ENCODE measurements at regions not wholly inside any gene's neighbourhood (a gene's known extent, or its start where the extent isn't known, plus 50 kb on each side); places are given as distances from the start of the nearest gene placed in this dataset.

DNA sequence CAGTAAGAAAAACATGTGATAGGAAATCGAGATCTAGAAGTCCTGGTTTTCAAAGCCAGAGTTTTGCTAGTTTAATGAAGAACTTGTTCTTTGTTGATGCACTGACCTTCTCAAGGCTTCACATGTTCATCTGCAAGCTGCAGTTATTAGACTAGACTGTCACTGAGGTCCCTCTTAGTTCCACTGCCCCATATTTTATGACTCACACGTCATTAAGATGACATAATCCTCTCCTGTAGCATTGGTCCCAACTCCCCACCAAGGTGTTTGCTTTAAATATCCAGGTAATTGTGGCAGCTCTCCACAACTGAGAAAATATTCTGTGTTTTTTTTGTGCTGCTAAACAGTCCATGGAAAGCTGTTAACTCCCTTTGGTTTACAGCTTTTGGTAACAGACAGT lies 149.7 kb downstream of the MREG start:
- H3K9ac ChIP-seq = no peak overlapping the region
- H3K79me2 ChIP-seq (ENCODE audit: insufficient read depth) = no peaks in the 10 kb centered on the region
- no peaks in the 10 kb centered on the region; a peak in 1 of 4 replicates for H3K4me1 ChIP-seq (ENCODE audit: control insufficient read depth in 1 of 2, insufficient read depth in 2 of 2, low read depth in 1 of 2, low read length in 1 of 2)
- no peaks in the 10 kb centered on the region for H3K9me3 ChIP-seq
- H3K27me3 ChIP-seq (ENCODE audit: insufficient read depth) = no peaks in the 10 kb centered on the region
- ChIA-PET POLR2A (no interaction called here), CTCF (no interaction called here)
- no peak for TF ChIP-seq FOXM1 (IDR thresholded peaks at IDR 0.05; ENCODE audit: low read depth)
- no peak for TF ChIP-seq MEF2A (IDR thresholded peaks at IDR 0.05; ENCODE audit: borderline replicate concordance, low read depth)
- TF ChIP-seq, protein P1, sequence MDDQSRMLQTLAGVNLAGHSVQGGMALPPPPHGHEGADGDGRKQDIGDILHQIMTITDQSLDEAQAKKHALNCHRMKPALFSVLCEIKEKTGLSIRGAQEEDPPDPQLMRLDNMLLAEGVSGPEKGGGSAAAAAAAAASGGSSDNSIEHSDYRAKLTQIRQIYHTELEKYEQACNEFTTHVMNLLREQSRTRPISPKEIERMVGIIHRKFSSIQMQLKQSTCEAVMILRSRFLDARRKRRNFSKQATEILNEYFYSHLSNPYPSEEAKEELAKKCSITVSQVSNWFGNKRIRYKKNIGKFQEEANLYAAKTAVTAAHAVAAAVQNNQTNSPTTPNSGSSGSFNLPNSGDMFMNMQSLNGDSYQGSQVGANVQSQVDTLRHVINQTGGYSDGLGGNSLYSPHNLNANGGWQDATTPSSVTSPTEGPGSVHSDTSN (IDR thresholded peaks at IDR 0.05) = no peak
- TF ChIP-seq, protein P2, sequence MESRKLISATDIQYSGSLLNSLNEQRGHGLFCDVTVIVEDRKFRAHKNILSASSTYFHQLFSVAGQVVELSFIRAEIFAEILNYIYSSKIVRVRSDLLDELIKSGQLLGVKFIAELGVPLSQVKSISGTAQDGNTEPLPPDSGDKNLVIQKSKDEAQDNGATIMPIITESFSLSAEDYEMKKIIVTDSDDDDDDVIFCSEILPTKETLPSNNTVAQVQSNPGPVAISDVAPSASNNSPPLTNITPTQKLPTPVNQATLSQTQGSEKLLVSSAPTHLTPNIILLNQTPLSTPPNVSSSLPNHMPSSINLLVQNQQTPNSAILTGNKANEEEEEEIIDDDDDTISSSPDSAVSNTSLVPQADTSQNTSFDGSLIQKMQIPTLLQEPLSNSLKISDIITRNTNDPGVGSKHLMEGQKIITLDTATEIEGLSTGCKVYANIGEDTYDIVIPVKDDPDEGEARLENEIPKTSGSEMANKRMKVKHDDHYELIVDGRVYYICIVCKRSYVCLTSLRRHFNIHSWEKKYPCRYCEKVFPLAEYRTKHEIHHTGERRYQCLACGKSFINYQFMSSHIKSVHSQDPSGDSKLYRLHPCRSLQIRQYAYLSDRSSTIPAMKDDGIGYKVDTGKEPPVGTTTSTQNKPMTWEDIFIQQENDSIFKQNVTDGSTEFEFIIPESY (IDR thresholded peaks at IDR 0.05; ENCODE audit: borderline replicate concordance, low read depth) = no peak
- no peak for TF ChIP-seq RAD21 (IDR thresholded peaks at IDR 0.05; ENCODE audit: low read length)
- TF ChIP-seq, protein P3, sequence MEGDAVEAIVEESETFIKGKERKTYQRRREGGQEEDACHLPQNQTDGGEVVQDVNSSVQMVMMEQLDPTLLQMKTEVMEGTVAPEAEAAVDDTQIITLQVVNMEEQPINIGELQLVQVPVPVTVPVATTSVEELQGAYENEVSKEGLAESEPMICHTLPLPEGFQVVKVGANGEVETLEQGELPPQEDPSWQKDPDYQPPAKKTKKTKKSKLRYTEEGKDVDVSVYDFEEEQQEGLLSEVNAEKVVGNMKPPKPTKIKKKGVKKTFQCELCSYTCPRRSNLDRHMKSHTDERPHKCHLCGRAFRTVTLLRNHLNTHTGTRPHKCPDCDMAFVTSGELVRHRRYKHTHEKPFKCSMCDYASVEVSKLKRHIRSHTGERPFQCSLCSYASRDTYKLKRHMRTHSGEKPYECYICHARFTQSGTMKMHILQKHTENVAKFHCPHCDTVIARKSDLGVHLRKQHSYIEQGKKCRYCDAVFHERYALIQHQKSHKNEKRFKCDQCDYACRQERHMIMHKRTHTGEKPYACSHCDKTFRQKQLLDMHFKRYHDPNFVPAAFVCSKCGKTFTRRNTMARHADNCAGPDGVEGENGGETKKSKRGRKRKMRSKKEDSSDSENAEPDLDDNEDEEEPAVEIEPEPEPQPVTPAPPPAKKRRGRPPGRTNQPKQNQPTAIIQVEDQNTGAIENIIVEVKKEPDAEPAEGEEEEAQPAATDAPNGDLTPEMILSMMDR (IDR thresholded peaks at IDR 0.05) = no peak
- TF ChIP-seq TEAD4 (IDR thresholded peaks at IDR 0.05; ENCODE audit: borderline replicate concordance, insufficient read depth) = no peak
- TF ChIP-seq, protein P4, sequence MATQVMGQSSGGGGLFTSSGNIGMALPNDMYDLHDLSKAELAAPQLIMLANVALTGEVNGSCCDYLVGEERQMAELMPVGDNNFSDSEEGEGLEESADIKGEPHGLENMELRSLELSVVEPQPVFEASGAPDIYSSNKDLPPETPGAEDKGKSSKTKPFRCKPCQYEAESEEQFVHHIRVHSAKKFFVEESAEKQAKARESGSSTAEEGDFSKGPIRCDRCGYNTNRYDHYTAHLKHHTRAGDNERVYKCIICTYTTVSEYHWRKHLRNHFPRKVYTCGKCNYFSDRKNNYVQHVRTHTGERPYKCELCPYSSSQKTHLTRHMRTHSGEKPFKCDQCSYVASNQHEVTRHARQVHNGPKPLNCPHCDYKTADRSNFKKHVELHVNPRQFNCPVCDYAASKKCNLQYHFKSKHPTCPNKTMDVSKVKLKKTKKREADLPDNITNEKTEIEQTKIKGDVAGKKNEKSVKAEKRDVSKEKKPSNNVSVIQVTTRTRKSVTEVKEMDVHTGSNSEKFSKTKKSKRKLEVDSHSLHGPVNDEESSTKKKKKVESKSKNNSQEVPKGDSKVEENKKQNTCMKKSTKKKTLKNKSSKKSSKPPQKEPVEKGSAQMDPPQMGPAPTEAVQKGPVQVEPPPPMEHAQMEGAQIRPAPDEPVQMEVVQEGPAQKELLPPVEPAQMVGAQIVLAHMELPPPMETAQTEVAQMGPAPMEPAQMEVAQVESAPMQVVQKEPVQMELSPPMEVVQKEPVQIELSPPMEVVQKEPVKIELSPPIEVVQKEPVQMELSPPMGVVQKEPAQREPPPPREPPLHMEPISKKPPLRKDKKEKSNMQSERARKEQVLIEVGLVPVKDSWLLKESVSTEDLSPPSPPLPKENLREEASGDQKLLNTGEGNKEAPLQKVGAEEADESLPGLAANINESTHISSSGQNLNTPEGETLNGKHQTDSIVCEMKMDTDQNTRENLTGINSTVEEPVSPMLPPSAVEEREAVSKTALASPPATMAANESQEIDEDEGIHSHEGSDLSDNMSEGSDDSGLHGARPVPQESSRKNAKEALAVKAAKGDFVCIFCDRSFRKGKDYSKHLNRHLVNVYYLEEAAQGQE (IDR thresholded peaks at IDR 0.05; ENCODE audit: low read depth, low read length) = no peak
- TF ChIP-seq SIN3A (IDR thresholded peaks at IDR 0.05; ENCODE audit: borderline replicate concordance, low read depth, low read length) = no peak
- TF ChIP-seq, protein P5, sequence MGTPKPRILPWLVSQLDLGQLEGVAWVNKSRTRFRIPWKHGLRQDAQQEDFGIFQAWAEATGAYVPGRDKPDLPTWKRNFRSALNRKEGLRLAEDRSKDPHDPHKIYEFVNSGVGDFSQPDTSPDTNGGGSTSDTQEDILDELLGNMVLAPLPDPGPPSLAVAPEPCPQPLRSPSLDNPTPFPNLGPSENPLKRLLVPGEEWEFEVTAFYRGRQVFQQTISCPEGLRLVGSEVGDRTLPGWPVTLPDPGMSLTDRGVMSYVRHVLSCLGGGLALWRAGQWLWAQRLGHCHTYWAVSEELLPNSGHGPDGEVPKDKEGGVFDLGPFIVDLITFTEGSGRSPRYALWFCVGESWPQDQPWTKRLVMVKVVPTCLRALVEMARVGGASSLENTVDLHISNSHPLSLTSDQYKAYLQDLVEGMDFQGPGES (IDR thresholded peaks at IDR 0.05; ENCODE audit: low read depth, low read length) = no peak
- TF ChIP-seq TCF12 (IDR thresholded peaks at IDR 0.05) = no peak
- TF ChIP-seq POLR2AphosphoS5 (IDR thresholded peaks at IDR 0.05; ENCODE audit: low read depth, low read length) = no peak
- TF ChIP-seq RCOR1 (IDR thresholded peaks at IDR 0.05; ENCODE audit: low read length) = no peak
- TF ChIP-seq TAF1 (IDR thresholded peaks at IDR 0.05; ENCODE audit: borderline replicate concordance, low read depth, low read length) = no peak
- no peak overlapping the region for H3K4me2 ChIP-seq
- no peak overlapping the region for H2AFZ ChIP-seq (ENCODE audit: low read depth)
- H3K4me3 ChIP-seq (ENCODE audit: low read depth in 2 of 2, low read length in 1 of 2) = no peak overlapping the region
- H4K20me1 ChIP-seq (ENCODE audit: insufficient read depth) = no peaks in the 10 kb centered on the region
- no peak for DNase-seq
- no peaks in the 10 kb centered on the region for H3K9me2 ChIP-seq
- H3K36me3 ChIP-seq (replicated peaks in 1 of 2; ENCODE audit: control insufficient read depth in 1 of 2, insufficient read depth in 2 of 2, low read length in 1 of 2) = no peaks in the 10 kb centered on the region
- 21% methylated on average over 2 of the region's 2 CpGs for WGBS (ENCODE audit: low lambda C conversion rate)
- no peaks in the 10 kb centered on the region for H3F3A ChIP-seq (replicated peaks; ENCODE audit: insufficient read depth)
- no peak overlapping the region for H3K27ac ChIP-seq (ENCODE audit: low read depth in 2 of 2, low read length in 1 of 2)

Measured in SK-N-SH (cell line).